ENCODE measurements at regions not wholly inside any gene's neighbourhood (a gene's known extent, or its start where the extent isn't known, plus 50 kb on each side); places are given as distances from the start of the nearest gene placed in this dataset.

GRCh38 chr12:114265036-114265435, 140.9 kb downstream of the TBX5 start:
- TF ChIP-seq POLR2A (IDR thresholded peaks at IDR 0.05; ENCODE audit: low read length), result no peak
- no peak for TF ChIP-seq GATA1 (IDR thresholded peaks at IDR 0.05; ENCODE audit: low read depth, low read length)
